KG1 (cell line): ENCODE measurements at regions not wholly inside any gene's neighbourhood (a gene's known extent, or its start where the extent isn't known, plus 50 kb on each side); places are given as distances from the start of the nearest gene placed in this dataset.
"Not testable (repeated sequence)": the region's sequence is repeated elsewhere in the genome, so short reads cannot be mapped to it uniquely, and the experiment has no call there.

Experiments used
- DNase-seq: peaks from one replicate; lab custom pipeline; 2025; lab: John Stamatoyannopoulos, UW

DNA sequence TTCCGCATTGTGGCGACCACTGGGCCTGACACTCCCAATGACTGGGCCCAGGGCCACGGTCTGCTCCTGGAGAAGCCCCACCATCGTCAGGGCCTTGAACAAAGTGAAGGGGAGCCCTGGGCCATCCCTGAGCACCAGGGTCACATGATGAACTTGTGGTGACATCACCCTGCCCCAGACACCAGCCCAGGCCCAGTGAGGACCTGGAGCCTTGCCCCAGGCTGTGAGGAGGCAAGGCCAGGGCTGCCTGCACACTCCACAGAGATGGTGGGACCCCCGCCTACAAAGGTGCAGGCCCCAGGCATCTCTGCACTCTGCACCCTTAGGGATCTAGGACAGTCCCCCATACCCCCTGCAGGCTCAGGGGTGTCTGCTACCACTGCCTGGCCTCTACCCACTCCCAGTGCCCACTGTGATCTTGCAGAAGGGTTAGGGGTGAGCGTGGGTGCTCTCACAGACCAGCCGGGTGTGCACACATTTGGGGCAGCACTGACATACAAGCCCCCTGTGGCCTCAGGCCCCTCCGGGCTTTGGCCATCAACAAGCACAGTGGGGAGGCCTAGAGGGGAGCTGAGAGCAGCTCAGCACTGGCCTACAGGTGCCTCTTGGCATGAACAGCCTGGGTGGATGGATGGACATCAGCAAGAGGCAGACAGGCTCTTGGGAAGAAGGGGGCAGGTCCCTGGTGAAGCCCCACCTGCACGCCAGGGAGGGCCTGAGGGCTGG, 624.0 kb upstream of the LRRTM4 start:
- no peak for DNase-seq

GRCh38 chr2:78147466-78147865, 625.3 kb upstream of the LRRTM4 start:
- DNase-seq = no peak

GRCh38 chr2:78154586-78154985, 632.4 kb upstream of the LRRTM4 start:
- DNase-seq = no peak

DNA sequence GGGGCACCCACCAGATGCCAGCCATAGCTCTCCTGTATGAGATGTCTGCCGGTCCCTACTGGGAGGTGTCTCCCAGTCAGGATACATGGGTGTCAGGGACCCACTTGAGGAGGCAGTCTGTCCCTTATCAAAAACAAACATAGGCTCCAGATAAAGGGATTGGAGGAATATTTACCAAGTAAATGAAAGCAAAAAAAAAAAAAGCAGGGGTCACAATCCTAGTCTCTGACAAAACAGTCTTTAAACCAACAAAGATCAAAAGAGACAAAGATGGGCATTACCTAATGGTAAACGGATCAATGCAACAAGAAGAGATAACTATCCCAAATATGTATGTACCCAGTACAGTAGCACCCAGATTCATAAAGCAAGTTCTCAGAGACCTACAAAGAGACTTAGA, 640.0 kb upstream of the LRRTM4 start:
- no peak for DNase-seq

DNA sequence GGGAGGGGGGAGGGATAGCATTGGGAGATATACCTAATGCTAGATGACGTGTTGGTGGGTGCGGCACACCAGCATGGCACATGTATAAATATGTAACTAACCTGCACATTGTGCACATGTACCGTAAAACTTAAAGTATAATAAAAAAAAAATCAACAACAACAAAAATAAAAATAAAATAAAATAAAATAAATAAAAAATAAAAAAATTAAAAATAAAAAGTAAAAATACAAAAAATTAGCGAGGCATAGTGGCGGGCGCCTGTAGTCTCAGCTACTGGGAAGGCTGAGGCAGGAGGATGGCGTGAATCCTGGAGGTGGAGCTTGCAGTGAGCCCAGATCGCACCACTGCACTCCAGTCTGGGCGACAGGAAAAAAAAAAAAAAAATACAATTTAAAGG, 650.0 kb upstream of the LRRTM4 start:
- DNase-seq = not testable (repeated sequence)

DNA sequence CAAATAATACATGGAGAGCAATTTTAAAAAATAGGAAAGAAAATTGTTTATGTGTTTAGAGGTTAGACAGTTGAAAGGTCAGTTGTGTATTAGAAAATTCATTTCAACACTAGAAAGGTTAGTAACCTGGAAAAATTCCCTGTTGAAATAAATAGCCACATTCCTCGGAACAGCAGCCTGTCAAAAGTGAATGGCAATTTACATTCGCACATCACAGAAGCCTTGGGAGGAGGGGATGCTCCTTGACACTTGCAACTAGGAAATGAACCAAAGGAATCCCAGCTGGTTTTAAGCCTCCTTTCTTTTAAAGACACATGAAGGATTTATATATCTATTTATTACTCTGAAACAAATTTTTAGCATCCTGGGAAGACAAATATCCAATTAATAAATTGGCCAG, 653.5 kb upstream of the LRRTM4 start:
- DNase-seq = no peak

GRCh38 chr2:78201064-78201575, 678.9 kb upstream of the LRRTM4 start:
- DNase-seq = no peak

GRCh38 chr2:78202366-78202765, 680.2 kb upstream of the LRRTM4 start:
- DNase-seq = no peak

DNA sequence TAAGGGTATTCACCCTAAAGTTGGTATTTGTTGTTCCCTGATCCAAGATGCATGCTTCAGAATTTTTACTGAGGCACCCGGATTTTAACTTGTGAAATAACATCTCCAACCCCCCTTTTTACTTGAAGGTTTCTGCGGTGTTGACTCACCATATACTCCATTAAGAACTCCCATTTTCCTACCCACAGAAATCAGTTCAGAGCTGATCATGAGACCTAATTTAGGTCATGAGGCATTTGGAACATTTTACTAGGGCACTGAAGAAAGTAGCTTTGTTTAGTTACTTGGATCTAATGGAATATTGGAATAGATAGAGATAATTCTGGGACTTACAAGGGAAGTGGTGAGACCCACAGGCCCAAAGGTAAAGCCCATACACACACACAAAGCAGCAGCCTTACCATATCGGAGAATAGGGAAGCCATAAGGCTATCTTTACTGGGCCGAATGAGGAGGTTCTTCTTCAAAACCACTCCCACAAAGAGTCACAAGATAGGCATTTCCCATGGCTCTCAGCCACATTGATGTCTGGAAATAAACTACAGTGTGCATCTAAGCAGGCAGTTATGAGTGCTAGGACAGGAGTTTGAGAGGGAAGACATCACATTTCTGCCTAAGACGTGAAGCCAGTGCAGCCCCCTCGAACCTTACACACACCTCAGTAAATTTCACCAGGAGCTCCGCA, 681.0 kb upstream of the LRRTM4 start:
- no peak for DNase-seq

DNA sequence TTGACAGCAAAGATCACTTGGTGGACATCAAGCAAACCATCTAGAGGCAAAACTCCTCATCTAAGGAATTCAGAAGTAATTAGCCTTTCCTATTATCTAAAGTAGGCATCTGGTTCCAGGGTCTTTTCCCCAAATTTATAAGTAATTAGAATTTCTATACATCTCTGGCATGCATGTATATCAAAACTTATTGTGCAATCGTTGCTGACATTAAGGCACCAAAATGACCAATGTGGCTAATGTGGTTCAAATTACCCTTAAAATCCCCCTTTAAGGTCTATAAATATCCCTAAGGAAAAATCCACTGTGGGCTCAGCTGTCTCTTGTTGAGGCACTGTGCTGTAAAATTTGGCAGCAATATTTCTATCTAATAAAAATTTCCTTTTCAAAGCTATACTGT, 695.9 kb upstream of the LRRTM4 start:
- no peak for DNase-seq

GRCh38 chr2:78237704-78238103, 715.5 kb upstream of the LRRTM4 start:
- no peak for DNase-seq

- DNase-seq = no peak
Measured at GRCh38 chr2:78245394-78246135, 723.4 kb upstream of the LRRTM4 start.

DNA sequence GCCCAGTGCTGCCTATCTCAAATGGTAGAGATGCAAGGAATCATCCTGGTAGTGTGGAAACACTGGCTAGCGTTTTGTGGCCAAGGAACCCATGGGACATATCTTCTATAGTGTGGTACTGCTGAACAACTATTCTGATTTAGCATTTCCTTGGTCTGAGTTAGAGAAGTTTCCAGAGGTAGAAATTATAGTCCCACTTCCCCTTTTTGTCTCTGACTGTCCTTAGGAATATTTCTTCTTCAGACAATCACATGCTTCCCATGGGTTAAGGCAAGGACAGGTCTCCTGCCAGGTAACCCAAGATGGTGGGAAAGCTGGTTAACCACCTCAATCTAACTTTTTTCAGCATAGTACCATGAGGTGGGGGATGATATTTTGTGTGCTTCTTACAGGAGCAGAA, 729.5 kb upstream of the LRRTM4 start:
- DNase-seq = no peak

GRCh38 chr2:78260861-78261260, 738.7 kb upstream of the LRRTM4 start:
- no peak for DNase-seq

DNA sequence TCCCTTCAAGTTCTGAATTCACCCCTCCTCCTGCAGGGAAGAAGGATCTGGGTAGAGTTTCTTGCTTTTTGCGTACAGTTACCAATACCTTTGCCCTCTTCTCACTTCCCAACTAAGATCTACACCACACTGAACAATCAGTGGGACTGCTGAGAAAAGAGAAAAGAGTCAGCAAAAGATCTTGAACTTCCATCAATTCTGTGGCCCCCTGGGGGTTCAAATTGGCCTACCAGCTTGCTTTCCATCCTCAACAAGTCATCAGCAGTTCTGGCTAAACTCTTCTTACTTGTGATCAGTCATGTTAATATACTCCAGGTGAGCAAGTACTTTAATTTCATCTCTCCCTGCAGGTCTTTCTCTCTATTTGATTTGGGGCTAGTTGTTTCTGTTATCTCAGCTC, 739.3 kb upstream of the LRRTM4 start:
- DNase-seq = no peak

DNA sequence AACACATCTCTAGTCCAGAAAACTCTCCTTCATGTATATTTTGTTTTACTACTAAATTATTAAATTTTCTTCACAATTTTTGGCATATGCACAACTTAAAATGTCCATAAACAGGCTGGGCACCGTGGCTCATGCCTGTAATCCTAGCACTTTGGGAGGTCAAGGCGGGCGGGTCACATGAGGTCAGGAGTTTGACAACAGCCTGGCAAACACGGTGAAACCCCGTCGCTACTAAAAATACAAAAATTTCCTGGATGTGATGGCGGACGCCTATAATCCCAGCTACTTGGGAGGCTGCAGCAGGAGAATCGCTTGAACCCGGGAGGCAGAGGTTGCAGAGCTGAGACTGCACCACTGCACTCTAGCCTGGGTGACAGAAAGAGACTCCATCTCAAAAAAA, 739.9 kb upstream of the LRRTM4 start:
- not testable (repeated sequence) for DNase-seq

DNA sequence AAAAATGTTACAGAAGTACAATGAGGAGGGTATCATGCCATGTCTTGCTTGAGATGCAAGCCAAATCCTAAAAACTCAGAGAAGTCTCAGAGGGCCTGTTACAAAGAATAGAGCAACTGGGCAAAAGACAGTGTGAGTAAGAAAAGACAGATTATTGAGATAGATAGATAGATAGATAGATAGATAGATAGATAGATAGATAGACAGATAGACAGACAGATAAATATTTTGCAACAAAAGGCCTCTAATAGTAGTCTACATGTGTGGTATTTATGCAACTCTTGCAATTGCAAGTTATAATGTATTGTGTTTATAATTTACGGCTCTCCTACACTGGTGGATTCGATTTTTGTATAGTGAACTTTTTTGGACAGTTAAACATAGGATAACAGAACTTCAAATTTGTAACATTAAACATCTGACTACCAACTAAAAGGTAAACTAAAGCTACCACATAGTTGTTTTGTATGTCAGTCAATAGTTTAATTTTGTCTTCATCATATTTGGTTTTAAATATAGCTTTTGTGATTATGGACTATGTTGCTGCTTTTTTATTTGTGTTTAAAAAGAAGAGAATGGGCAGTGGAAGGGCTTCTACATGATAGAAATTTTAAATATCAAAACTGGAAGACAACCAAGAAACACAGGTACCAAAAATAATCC, 740.7 kb upstream of the LRRTM4 start:
- no peak for DNase-seq

DNA sequence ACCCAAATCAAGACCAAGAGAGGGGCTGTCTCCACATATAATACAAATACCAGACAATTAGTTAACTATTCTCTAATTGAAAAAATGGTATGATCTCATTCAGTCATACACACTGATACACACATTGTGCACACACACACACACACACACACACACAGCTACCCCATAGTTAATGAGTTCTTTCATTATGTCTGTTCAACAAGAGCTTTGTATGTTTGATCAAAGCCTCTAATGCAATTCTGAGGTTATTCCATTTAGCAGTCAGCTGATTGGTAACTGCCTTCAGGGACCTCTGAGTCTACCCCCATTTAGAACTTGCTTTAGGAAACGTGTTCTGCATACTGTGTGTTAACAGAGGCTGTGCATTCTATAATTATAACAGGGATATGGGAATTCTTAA, 741.4 kb upstream of the LRRTM4 start:
- DNase-seq = no peak

DNA sequence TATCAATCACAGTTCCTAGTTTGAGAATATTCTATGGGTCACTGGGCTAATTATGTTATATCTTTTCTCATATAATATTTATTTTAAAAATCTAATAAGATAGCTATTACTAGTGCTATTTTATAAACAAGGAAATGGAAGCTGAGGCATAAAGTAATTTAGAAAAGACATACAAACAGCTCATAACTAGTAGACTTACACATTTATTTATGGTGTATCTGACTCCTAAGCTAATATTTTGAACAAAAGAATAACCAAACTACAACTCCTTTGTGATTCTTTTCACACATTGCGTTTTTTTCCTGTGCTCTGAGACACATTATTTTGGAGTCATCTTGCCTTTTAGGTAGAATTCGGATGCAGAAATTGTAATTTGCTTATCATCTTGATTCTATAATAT, 742.0 kb upstream of the LRRTM4 start:
- no peak for DNase-seq

DNA sequence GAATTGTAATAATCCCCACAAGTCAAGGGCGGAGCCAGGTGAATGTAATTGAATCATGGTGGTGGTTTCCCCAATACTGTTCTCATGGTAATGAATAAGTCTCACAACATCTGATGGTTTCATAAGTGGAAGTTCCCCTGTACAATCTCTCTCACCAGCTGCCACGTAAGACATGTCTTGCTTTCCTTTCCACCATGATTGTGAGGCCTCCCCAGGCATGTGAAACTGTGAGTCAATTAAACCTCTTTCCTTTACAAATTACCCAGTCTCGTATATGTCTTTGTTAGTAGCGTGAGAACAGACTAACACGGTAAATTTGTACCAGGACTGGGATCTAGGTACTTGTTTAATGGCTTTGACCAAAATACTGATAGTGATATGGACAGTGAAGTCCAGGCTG, 744.3 kb upstream of the REG3G start:
- DNase-seq = no peak

GRCh38 chr2:78290581-78291214, 734.8 kb upstream of the REG3G start:
- DNase-seq = no peak

- no peak for DNase-seq
Measured at GRCh38 chr2:78293768-78294167, 731.7 kb upstream of the REG3G start.
